ENCODE measurements at regions not wholly inside any gene's neighbourhood (a gene's known extent, or its start where the extent isn't known, plus 50 kb on each side); places are given as distances from the start of the nearest gene placed in this dataset.

DNA sequence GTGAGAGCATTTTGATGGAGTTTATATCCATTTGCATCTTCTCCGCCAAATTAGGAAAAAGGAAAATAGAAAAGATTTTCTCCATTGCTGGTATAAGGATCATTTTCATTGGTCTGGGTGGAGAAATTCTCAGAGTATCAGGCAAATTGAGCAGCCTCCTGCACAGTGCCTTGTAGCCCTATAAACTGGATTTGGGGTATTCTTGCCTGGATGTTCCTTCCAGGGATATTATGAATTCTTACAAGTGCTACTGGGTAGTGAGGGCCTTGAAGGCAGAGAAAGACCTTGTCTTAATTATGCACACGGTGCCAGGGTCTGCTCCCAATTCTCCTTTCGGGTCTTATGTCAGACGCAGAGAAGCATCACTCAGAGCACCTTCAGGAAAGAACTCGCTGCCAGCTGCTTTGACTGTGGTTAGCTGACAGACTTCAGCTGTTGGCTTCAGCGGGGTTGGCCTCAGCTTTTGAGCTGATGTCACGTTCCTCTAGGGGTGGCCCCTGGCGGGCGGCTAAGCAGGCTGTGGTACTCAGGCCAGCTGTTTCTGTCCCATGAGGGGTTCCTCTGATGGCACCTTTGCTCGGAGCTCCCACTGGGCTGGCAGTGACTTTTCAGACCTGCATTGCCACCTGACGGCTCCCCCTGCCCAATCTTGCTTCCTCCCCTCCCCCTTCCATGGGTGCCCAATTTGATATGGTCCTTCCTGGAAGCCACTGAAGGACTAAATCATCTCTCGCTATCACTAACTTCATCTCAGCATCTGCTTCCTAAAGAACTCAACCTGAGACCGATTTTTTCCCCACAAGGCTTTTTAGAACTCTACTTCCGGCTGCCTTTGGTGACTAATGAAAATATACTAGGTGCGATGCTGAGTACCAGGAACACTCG is 519.5 kb downstream of the BCOR start:
- DNase-seq, result no peak

DNA sequence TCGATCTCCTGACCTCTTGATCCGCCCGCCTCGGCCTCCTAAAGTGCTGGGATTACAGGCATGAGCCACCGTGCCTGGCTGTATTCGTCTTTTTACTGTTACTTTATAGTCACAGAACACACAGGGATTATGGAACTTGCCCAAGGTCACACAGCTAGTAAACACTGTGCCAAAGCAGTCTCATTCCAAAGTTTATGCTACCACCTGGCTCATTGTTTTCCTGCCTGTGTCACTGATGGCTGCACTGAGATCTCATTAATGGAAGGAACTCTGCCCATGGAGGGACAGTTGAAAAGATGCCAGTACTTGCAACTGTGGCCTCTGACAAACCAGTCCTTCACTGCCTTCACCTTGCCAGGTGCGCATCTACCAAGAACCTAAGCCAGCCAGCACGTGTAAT is 517.7 kb downstream of the BCOR start:
- DNase-seq, result no peak

DNA sequence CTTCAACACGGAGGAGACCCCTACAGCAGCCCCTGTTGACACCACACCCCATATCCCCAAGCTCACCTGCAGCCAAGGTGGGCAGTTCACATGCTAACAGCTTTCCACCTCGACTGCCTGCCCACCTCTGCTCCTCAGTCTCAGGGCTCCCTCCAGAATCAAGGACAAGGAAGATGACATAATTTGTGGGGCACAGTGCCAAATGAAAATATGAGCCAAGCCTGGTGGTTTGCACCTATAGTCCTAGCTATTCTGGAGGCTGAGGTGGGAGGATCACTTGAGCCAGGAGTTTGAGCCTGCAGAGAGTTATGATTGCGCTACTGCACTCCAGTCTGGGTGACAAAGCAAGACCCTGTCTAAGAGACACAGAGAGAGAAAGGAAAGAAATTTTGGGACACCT is 516.3 kb downstream of the BCOR start:
- DNase-seq, result no peak

DNA sequence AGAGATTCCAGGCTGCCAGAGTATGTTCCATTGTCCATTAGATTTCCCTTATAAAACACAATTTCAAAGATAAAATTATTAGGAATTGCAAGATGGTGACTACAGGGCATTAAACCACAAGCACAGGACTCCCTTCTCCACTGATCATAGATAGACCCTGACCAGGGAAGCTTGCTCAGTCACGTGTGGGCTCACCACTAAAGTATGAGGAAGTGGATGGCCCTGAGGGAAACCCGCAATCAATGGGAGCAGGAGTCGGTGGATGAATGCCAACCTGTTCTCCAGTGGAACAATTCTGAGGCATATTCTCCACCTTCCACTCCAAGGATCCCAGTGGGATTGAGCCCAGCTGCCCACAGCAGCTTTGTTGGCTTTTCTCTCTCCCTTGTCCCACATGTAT is 515.7 kb downstream of the BCOR start:
- DNase-seq, result no peak

DNA sequence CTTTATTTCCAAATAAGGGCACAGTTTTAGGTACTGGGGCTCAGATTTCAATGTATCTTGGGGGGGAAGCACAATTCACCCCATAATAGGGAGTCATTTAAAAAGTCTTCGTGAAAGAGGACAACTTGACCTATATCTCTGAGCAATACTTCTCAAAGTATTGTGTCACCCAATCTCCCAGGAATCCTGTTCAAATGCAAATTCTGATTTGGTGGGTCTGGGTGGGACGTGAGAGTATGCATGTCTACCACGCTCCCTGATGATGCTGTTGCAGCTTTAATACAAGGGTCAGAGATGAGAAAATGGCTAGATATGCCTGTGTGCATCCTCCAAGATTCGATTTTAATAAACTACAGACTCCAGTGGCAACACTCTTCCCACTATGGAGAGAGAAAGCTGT is 514.8 kb downstream of the BCOR start:
- no peak for DNase-seq

DNA sequence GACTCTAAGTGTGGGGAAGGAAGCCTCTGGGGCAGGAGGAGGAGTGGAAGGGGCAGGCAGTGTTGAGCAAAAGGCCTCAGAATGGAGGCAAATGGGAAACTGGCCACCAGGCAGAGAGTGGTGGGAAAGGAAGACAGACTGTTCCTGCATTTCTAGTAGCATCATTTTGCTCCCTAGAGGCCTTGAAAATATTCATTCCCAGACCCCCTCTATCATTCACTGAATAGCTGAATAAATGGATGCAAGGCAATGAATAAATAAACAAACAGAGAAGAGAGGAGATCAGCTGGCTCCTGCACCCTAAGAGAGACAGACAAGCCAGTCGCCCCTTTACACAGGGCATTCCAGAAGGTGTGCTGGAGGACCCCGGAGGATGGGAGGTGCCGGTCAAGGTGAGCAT is 511.9 kb downstream of the BCOR start:
- no peak for DNase-seq

DNA sequence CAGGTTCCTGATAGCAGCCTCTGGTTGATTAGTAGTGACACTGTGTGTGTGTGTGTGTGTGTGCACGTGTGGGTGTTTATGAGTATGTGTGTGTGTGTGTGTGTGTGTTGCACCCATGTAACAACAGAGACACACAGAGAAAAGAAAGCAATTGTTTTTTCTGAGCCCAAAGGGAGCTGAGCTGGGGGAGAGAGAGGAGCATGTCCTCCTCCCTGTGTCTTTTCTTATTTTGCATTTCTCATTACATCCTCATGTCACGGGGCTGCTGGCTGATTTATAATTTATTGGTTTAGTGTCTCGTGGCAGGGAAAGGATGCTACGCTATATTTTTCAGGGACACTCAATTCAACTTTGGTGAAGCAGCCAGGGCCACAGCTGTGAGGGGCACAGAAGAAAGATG is 511.4 kb downstream of the BCOR start:
- DNase-seq, result no peak

DNA sequence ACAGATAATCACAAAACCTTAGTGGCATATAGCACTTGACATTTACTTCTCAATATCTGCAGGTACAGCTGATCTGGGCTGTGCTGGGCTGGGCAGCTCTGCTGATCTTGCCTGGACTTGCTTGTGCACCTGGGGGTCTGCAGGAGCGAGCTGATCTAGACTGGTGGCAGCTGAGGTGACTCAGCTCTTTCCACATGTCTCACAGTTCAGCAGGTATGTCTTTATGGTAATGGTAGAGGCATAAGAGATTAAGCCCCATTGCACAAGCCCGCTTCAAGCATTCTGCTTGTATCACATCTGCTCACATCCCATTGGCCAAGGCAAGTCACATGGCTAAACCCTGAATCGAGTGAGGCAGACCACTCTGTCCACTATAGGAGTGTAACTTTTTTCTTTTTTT is 506.7 kb downstream of the BCOR start:
- DNase-seq, result no peak

DNA sequence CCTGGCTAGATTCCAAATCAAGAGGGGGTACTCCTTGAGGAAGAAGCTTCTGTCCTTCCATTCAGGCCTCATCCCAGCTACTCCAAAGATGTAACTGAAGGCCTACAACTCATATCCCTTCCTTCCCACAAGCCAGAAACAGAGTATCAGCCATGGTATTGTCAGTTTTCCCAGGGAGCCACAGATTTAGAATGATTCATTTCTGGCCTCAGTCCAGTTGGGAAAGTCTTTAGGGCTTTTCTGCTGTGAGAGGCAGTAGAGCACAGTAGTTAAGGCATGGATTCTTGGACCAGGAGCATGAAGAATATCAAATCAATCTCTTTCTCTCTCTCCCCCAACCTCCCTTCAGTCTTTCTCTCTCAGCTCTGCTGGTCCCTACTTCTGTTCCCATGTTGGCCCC is 505.0 kb downstream of the BCOR start:
- no peak for DNase-seq

DNA sequence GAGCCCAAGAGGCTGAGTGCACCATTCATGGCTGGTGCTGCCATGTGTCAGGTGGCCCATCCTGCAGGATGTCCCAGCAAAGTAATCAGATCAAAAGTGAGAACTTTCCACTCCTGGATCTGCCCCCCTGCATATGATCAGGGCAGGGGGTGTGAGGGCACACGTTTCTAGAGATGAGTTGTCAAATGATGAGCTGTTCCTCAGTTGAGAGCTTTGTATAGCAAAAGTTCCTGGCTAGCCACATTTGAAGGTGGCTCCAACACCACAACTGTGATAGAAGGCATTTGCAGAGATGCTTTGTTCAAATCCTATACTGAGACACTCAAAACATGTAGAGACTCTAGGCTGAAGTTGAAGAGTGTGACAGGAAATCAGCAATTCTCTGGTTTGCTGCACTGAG is 501.8 kb downstream of the BCOR start:
- no peak for DNase-seq

DNA sequence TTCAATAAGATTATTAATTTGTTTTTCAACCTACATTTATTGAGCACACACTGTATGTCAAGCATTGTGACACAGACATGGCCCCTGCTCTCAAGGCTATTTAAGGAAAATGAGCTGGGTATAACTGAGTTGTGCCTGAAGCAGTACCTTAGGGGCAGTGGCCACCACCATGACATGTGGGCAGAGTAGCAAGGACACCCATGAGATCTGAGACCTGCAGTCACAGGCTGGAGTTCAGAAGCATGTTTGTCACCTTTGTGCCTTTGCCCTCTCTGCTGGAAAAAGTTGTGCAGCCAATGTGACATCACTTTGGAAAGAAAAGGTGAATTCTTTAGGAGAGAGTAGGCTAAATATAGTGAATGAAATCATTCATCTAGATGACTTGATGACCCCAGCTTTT is 501.3 kb downstream of the BCOR start:
- no peak for DNase-seq

DNA sequence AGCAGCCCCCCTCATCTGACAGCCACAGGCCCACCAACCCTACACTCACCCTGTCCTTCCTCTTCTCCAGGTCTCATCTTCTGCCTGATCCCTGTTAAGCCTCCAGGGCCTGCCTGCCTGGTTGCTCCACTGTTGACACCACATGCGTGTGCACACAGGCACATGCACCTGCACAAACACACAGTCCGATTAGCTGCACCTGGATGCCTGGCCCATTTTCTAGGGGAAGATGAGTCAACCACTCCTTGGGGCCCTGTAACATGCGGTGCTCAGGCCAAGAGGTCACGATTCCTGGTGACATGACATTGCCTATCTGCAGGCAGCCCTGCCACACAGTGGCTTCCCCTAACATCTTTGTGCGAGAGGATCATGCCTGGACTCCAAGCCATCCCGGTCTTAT is 498.4 kb downstream of the BCOR start:
- DNase-seq, result no peak

DNA sequence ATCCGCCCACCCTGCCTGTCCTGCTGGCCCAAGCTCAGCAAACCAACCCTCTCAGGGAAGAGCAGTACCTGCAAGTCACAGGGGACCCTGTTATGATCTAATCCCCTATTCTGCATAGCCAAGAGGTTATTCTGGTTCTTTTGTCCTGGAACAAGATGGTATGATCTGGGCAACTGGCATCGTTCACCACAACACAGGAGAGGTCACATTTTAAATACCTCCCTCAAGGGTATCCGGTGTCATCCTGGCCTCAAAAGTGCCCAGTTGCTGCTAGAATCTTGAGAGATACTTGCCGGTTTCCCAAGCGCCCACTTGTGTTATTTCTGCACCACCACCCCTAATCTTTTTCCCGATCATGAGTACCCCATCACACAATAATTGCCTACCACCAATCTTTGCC is 497.5 kb downstream of the BCOR start:
- DNase-seq, result no peak

DNA sequence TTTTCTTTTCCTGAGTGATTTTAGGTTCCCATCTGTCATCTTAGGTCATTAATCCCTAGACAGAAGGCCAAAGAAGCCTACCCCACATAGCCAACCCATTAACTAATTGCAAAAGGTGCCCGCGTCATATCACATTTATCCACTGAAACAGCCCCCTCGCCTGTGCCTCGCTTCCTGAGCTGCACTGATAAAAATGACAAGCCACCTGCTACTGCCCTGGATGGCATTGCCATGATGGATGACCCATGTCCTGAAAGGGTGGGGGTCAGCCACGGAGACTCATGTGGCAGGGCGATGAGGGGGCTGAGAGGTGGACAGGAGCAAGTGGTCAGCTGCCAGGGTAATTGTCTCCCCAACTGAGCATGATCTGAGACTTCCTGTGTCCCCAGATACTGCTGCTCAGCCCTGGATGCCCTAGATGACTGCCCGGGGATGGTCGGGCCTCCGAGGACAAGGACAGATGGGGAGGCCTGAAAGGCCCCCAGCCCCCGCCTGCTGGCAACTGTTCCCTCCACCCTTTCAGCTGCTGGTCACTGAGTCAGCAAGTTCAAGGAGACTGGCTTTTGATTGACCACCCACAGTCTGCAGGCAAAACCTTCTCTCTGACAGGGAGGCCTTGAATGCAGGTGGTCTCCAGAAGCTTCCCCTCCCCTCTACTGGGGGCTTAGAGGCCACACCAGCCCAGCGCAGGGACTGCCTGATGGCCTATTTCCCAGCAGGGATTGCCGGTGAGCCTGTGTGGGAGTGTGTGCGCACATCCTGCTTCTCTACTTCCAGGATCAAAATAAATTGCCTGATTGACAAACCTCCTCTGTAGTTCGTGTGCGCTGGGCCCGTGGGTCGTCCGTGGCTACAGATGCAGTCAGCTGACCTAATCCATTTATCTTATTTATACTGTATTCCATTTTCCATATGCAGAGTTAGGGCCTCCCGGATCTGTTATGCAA is 496.3 kb downstream of the BCOR start:
- DNase-seq, result no peak

DNA sequence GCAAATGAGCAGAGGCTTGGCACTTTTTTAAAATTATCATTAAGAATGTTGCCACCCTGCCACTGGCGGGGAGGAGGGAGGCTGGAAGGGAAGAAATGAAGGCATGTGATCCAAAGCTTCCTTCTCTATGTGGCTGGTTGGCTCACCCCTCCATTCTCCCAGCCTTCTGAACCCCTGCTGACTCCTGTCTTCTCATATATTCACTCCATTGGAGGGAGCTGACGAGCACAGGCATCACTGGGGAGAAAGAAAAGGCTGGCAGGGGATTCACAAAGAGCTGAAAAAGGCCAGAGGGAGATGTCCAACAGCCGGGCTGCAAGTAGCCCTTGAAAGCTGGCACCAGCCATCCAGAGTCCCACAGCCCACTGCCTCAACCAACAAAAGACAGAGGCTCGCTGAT is 495.6 kb downstream of the BCOR start:
- no peak for DNase-seq

DNA sequence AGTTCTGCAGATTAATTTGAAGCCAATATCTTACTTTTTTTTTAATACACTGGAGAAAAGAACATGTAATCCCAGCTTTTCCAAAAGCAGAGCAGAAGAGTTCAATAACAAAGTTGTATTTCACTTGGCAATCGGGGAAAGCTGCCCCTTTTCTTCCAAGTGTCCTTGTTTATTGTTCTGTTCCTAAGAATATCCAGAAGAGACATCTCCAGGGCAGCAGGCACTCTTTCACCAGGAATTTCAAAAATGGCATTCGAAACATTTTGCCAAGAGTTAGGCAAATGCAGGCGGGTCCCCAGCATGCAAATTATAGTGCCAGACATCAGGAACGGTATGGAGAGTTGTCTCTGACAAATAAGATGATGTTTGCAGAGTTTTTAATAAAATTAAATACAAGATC is 494.5 kb downstream of the BCOR start:
- no peak for DNase-seq

DNA sequence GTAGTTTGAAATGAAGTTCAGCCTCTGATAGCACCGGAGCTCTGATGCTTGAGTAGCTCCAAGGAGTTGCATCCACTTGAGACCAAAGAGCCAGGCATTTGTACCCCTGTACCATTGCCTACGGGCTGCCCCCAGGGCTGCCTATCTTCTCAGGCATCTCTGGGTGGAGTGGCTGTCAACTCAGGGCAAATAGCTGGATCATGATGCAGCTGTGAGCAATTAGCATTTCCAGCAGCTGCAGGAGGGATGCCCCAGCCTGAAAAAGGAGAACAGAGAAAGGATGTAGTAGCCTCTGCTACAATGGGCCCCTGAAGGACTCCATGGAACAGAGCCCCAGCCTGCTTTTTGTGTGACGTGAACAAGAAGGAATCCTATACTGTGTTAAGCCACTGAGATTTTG is 492.6 kb downstream of the BCOR start:
- DNase-seq, result no peak

DNA sequence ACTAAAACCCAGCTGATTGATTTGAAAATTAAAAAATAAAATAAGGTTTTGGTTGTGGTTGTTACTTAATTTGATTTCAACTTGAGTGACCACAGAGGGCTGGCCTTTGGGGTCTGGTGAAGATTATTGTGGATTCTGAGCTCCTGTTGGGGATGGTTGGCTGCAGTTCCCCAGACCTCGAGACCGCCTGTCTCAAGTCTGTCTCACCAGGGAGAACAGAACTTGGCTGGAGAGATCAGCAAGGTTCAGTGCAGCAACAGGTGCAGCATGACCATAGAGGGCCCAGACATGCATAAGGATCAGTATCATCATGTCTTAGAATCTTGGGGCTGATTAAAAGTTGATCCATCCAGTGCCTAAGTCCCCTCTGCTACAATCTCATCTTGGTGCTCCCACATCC is 491.9 kb downstream of the BCOR start:
- no peak for DNase-seq

DNA sequence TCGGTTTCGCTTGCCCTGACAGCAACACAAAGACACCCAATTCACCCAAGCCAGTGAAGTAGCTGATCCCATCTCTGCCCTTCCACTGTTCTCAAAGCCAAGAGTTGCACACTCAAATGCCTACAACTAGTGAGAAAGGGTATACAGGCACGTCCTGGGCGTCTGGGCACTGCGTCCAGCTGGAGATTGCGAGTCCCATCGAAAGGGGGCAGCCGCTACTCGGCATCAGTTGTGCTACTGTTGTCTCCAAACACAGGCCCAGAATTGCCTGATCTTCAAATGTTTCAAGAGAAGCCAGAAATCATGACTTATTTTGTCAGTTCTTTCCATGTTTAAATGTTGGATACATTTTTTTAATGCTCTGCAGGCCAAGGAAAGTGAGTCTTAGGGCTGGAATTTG is 487.8 kb downstream of the BCOR start:
- no peak for DNase-seq

DNA sequence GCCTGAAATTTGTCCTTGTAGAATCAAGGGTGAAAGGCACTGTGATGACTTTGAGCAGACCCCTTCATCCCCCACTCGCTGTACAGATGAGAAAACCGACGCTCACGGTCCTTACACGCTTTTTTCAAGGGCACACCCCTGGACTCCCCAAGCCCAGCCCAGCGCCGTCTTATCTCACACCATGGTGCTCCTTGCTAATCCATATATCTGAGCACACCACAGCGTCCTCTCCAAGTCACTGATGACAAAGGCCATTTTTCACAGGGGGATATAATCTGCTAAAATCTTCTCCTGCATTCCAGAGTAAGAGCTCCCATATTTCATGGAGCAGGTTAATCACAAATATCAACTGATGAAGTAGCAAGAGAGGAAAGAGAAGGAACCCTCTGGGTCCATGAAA is 486.3 kb downstream of the BCOR start:
- DNase-seq, result no peak

DNA sequence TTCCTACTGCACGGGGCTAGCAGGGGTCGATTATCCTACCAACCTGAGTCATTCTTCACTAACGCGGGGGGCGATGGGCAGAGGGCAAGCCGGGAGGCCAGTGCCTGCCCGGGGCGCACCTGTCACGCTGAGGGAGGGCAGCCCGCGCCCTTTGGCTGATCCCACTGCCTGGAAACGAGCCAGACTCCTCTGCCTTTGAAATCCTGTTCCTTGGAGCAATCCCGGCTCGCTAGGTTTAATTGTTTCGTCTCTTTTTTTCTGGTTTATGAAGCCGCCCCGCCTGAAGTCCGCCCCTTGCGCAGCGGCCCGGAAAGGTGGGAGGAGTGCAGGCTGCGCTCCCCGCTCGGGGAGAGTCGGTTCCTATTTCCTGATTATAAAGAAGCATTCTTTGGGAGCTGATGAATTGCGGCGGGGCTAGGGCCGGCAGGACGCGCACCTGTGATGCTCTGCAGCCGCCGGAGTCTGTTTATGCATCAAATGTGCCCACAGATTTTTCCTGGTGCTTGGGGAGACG is 484.2 kb downstream of the BCOR start:
- DNase-seq, result peak; percentile 67

DNA sequence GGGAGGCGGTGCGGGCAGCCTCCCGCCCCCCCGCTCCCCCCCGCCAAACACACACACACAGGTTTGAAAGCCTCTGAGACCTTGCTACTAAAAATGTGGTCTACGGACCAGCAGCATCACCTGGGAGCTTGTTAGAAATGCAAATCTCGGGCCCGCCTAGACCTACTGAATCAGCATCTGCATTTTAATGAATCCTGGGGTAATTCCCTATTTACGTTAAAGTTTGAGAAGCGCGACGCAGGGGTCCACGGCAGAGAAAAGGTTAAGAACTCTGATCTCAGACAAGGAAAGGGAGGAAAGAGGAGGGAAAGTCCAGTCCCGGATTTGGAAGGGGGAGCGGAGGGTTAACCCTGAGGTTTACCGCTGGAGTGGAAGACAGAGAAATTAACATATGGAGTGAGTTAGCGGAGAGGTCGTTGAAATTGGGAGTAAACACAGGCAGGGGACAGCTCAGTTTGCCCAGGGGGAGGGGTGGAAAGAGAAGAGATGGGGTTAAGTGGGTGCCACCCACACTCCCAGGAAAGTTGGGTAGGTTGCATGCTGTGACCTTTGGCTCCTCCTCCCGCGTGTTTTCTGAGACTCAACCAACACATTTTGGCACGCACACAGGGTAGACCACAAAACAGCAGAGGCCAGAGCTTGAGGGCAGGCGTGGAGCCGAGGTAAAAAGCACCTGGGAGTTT is 483.6 kb downstream of the BCOR start:
- no peak for DNase-seq

DNA sequence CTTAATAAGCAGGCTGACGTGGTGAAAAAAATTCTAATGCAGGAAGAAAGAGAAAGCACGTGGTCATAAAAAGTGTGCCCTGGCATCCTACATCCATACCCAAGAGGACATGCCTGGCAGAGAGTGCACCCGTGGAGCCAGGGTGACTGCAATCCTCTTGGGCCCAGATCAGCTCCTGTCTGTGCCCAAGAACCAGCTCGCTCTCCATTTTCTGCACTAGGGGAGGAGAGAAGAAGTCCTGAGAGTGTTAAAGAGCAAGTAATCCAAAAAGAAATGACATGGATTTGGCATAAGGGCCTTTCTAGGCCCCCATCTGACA is 483.1 kb downstream of the BCOR start:
- DNase-seq, result no peak
